Heart left ventricle (tissue), 16 donors: ENCODE measurements at regions not wholly inside any gene's neighbourhood (a gene's known extent, or its start where the extent isn't known, plus 50 kb on each side); places are given as distances from the start of the nearest gene placed in this dataset.

Experiments
- ATAC-seq, 4 donors: fragments of 200-7000 bp; cut with Tn5 transposase; one replicate each; pipeline ENCODE4 v1.9.1; 2020 to 2022; ENCODE audit warnings: moderate library complexity in 4 of 4, mild to moderate bottlenecking in 3 of 4, moderate number of reproducible peaks in 1 of 4
- DNase-seq, 5 donors: peaks; one replicate each; pipeline ENCODE4 v3.0.0-alpha.2; 2020
- H3K27ac ChIP-seq, 12 donors: fragments of 200-600 bp; sonication (generic) in 4 of 12; one replicate each; pipeline versions ENCODE4 v1.5.0 to v1.8.0; 2016 to 2022; ENCODE audit warnings: mild to moderate bottlenecking in 2 of 12
- H3K27me3 ChIP-seq, 9 donors: fragments of 200-600 bp; sonication (generic) in 2 of 9; one replicate each; pipeline versions ENCODE4 v1.5.1 to v1.8.0; 2016 to 2022; ENCODE audit warnings: mild to moderate bottlenecking in 3 of 9
- H3K36me3 ChIP-seq, 9 donors: fragments of 200-600 bp; sonication (generic) in 2 of 9; one replicate each; pipeline versions ENCODE4 v1.5.0 to v1.8.0; 2018 to 2022; ENCODE audit warnings: mild to moderate bottlenecking in 2 of 9
- H3K4me1 ChIP-seq, 12 donors: fragments of 200-600 bp; sonication (generic) in 4 of 12; one replicate each; pipeline versions ENCODE4 v1.5.0 to v1.8.0; 2016 to 2022; ENCODE audit warnings: mild to moderate bottlenecking in 3 of 12
- H3K4me3 ChIP-seq, 12 donors: fragments of 200-600 bp; sonication (generic) in 4 of 12; one replicate each; pipeline versions ENCODE4 v1.5.0 to v1.8.0; 2017 to 2022; ENCODE audit warnings: mild to moderate bottlenecking in 9 of 12, moderate library complexity in 4 of 12
- H3K9me3 ChIP-seq, 12 donors: fragments of 200-600 bp; sonication (generic) in 4 of 12; one replicate each; pipeline versions ENCODE4 v1.5.0 to v1.8.0; 2016 to 2022; ENCODE audit warnings: mild to moderate bottlenecking in 1 of 12
- CTCF ChIP-seq, 12 donors: fragments of 200-600 bp; sonication (generic) in 4 of 12; IDR thresholded peaks; one replicate each; pipeline versions ENCODE4 v1.5.0 to v1.8.0; 2018 to 2022; ENCODE audit warnings: antibody characterized with exemption in 12 of 12, mild to moderate bottlenecking in 5 of 12
- POLR2A ChIP-seq, 2 donors: fragments of 450-650 bp; IDR thresholded peaks; one replicate each; pipeline ENCODE4 v1.6.1; 2017; ENCODE audit warnings: antibody characterized with exemption in 2 of 2, mild to moderate bottlenecking in 2 of 2, moderate library complexity in 2 of 2
- WGBS, 4 donors: extraction: QIAGEN DNeasy Blood & Tissue Kit in 2 of 4; methylation state at CpG; one replicate each; pipeline versions ENCODE4 v1.1.5 to v1.1.7; 2013 to 2018; 5-methylcytosine and 5-hydroxymethylcytosine counted together
- intact Hi-C, 10 donors: fragments of 100-400 bp; cut with DNase I; formaldehyde crosslinking; loops; one replicate each; pipeline versions ENCODE4 v1.11.1 to v1.14.2; 2022
- donor health status: ischemic (EF 13 %, LVEDD 7.1; RV severe dilation, severe dysfunction).
- donor health status: healthy with polysubstance abuse.
- donor health status: DM: no; HTN: yes; CAD: no.
- donor health status: DM: no; HTN: no; CAD: no.
- donor health status: ischemic (EF 25% LVEDD 6.9; RV normal size, moderate dysfunction).
- donor health status: ischemic (EF 25% LVEDD 5.7; RV mildly dilated, moderate dysfunction).
- donor health status: healthy.
- donor health status: DM: yes; HTN: yes; CAD: no.
- donor health status: ischemic (EF 35%, LVEDD 5.7; RV mildly dilated, moderate dysfunction).
- donor health status: nonischemic (EF 11% LVEDD 7.7; RV severe dilation, severe dysfunction).
- donor health status: DM: yes; HTN: yes; CAD: no.
- donor health status: PGD.
- donor health status: ischemic (EF 29% LVEDD 5.4; RV normal size, mild dysfunction).
- donor health status: nonischemic (EF 23%, LVEDD 6.1; RV moderate dilation, normal function).

GRCh38 chr2:100198461-100199230, 56.3 kb upstream of the AFF3 start:
- Histone ChIP-seq H3K9me3 (no peaks in the 10 kb centered on the region), H3K4me3 (no peak overlapping the region), H3K27me3 (no peaks in the 10 kb centered on the region), H3K36me3 (no peaks in the 10 kb centered on the region), H3K4me1 (peaks cover 10 to 35% (median 24%) of the 10 kb centered on the region in 12 donors), H3K27ac (peak overlapping the region; percentile 37 to 83 (median 78))
- intact Hi-C loops, result no loop called here
- WGBS, 4 donors, result 76 to 81% (median 80%) methylated on average over 6 to 13 of the region's 13 CpGs
- ATAC-seq (no peak), DNase-seq (no peak)
- TF ChIP-seq POLR2A (IDR thresholded peaks at IDR 0.05) (no peak), CTCF (IDR thresholded peaks at IDR 0.05) (no peak)

GRCh38 chr2:100197631-100198153, 55.3 kb upstream of the AFF3 start:
- intact Hi-C loops, result no loop called here
- H3K9me3 ChIP-seq, result no peaks in the 10 kb centered on the region
- peaks cover 10 to 45% (median 31%) of the 10 kb centered on the region in 12 donors for H3K4me1 ChIP-seq
- ATAC-seq, result peak; percentile 46 to 89 (median 85)
- WGBS, 4 donors, result 11 to 25% (median 17%) methylated on average over 8 of the region's 8 CpGs
- H3K4me3 ChIP-seq, result no peak overlapping the region
- peak overlapping the region; percentile 51 to 83 (median 78) for H3K27ac ChIP-seq
- TF ChIP-seq POLR2A (IDR thresholded peaks at IDR 0.05), result no peak
- peak; percentile 71 to 86 (median 82) for DNase-seq
- H3K27me3 ChIP-seq, result no peaks in the 10 kb centered on the region
- no peaks in the 10 kb centered on the region for H3K36me3 ChIP-seq

- ATAC-seq (peak in 1 of 4 donors; percentile 4), DNase-seq (no peak)
- WGBS, 4 donors, result 81 to 86% (median 83%) methylated on average over 18 of the region's 18 CpGs
- Histone ChIP-seq H3K36me3 (no peaks in the 10 kb centered on the region), H3K27me3 (no peaks in the 10 kb centered on the region), H3K4me3 (no peak overlapping the region), H3K9me3 (no peaks in the 10 kb centered on the region), H3K4me1 (peaks cover 10 to 52% (median 33%) of the 10 kb centered on the region in 12 donors), H3K27ac (peak overlapping the region; percentile 51 to 83 (median 78))
- TF ChIP-seq CTCF (IDR thresholded peaks at IDR 0.05) (no peak), POLR2A (IDR thresholded peaks at IDR 0.05) (no peak)
- intact Hi-C loops, result no loop called here
Observed at GRCh38 chr2:100196786-100197494, 54.5 kb upstream of the AFF3 start.

GRCh38 chr2:100195942-100196341, 53.6 kb upstream of the AFF3 start:
- no peak overlapping the region for H3K27ac ChIP-seq
- intact Hi-C loops, result no loop called here
- 88 to 95% (median 93%) methylated on average over 5 of the region's 5 CpGs for WGBS, 4 donors
- H3K4me3 ChIP-seq, result no peak overlapping the region
- ATAC-seq, result no peak
- peaks cover 10 to 54% (median 33%) of the 10 kb centered on the region in 12 donors for H3K4me1 ChIP-seq
- H3K9me3 ChIP-seq, result no peaks in the 10 kb centered on the region
- no peak for DNase-seq
- H3K36me3 ChIP-seq, result no peaks in the 10 kb centered on the region
- no peaks in the 10 kb centered on the region for H3K27me3 ChIP-seq
- TF ChIP-seq POLR2A (IDR thresholded peaks at IDR 0.05), result no peak
- no peak for TF ChIP-seq CTCF (IDR thresholded peaks at IDR 0.05)
